ENCODE measurements at regions not wholly inside any gene's neighbourhood (a gene's known extent, or its start where the extent isn't known, plus 50 kb on each side); places are given as distances from the start of the nearest gene placed in this dataset.

GRCh38 chr16:54715011-54715410, 215.7 kb upstream of the IRX5 start:
- DNase-seq (ENCODE audit: low read depth) = no peak
- TF ChIP-seq POLR2A (IDR thresholded peaks at IDR 0.05; ENCODE audit: extremely low read depth, insufficient read length) (no peak), MYC (IDR thresholded peaks at IDR 0.05; ENCODE audit: low read depth, low read length) (no peak), MAX (IDR thresholded peaks at IDR 0.05; ENCODE audit: low read depth, low read length) (no peak), CTCF (IDR thresholded peaks at IDR 0.05; ENCODE audit: low read depth, low read length) (no peak)
- H3K4me3 ChIP-seq (ENCODE audit: low read depth, low read length) = no peak overlapping the region

GRCh38 chr16:54712866-54713265, 217.8 kb upstream of the IRX5 start:
- no peak for DNase-seq (ENCODE audit: low read depth)
- H3K4me3 ChIP-seq (ENCODE audit: low read depth, low read length) = no peak overlapping the region
- TF ChIP-seq POLR2A (IDR thresholded peaks at IDR 0.05; ENCODE audit: extremely low read depth, insufficient read length) (no peak), MYC (IDR thresholded peaks at IDR 0.05; ENCODE audit: low read depth, low read length) (no peak), MAX (IDR thresholded peaks at IDR 0.05; ENCODE audit: low read depth, low read length) (no peak)

- no peak for TF ChIP-seq MYC (IDR thresholded peaks at IDR 0.05; ENCODE audit: low read depth, low read length)
- no peak for TF ChIP-seq MAX (IDR thresholded peaks at IDR 0.05; ENCODE audit: low read depth, low read length)
- TF ChIP-seq POLR2A (IDR thresholded peaks at IDR 0.05; ENCODE audit: extremely low read depth, insufficient read length) = no peak
- no peak for TF ChIP-seq CTCF (IDR thresholded peaks at IDR 0.05; ENCODE audit: low read depth, low read length)
- no peak for DNase-seq (ENCODE audit: low read depth)
- no peak overlapping the region for H3K4me3 ChIP-seq (ENCODE audit: low read depth, low read length)
These were observed 222.9 kb upstream of the IRX5 start for GRCh38 chr16:54707813-54708212.

GRCh38 chr16:54706406-54706805, 224.3 kb upstream of the IRX5 start:
- TF ChIP-seq MYC (IDR thresholded peaks at IDR 0.05; ENCODE audit: low read depth, low read length) = no peak
- no peak for TF ChIP-seq CTCF (IDR thresholded peaks at IDR 0.05; ENCODE audit: low read depth, low read length)
- no peak for TF ChIP-seq MAX (IDR thresholded peaks at IDR 0.05; ENCODE audit: low read depth, low read length)
- no peak for TF ChIP-seq POLR2A (IDR thresholded peaks at IDR 0.05; ENCODE audit: extremely low read depth, insufficient read length)
- no peak overlapping the region for H3K4me3 ChIP-seq (ENCODE audit: low read depth, low read length)
- DNase-seq (ENCODE audit: low read depth) = no peak

- no peak for DNase-seq (ENCODE audit: low read depth)
- no peak for TF ChIP-seq CTCF (IDR thresholded peaks at IDR 0.05; ENCODE audit: low read depth, low read length)
- TF ChIP-seq MYC (IDR thresholded peaks at IDR 0.05; ENCODE audit: low read depth, low read length) = no peak
- TF ChIP-seq POLR2A (IDR thresholded peaks at IDR 0.05; ENCODE audit: extremely low read depth, insufficient read length) = no peak
- no peak for TF ChIP-seq MAX (IDR thresholded peaks at IDR 0.05; ENCODE audit: low read depth, low read length)
- no peak overlapping the region for H3K4me3 ChIP-seq (ENCODE audit: low read depth, low read length)
These were observed 227.3 kb upstream of the IRX5 start for GRCh38 chr16:54703339-54703738.

- no peak overlapping the region for H3K4me3 ChIP-seq (ENCODE audit: low read depth, low read length)
- TF ChIP-seq CTCF (IDR thresholded peaks at IDR 0.05; ENCODE audit: low read depth, low read length) = no peak
- TF ChIP-seq MAX (IDR thresholded peaks at IDR 0.05; ENCODE audit: low read depth, low read length) = no peak
- TF ChIP-seq MYC (IDR thresholded peaks at IDR 0.05; ENCODE audit: low read depth, low read length) = no peak
- no peak for TF ChIP-seq POLR2A (IDR thresholded peaks at IDR 0.05; ENCODE audit: extremely low read depth, insufficient read length)
- no peak for DNase-seq (ENCODE audit: low read depth)
These were observed 231.0 kb upstream of the IRX5 start for GRCh38 chr16:54699656-54700055.
